Neural cell (in vitro differentiated cells): ENCODE measurements at regions not wholly inside any gene's neighbourhood (a gene's known extent, or its start where the extent isn't known, plus 50 kb on each side); places are given as distances from the start of the nearest gene placed in this dataset.

ENCODE experiments used
- H2AFZ ChIP-seq: fragments of 200-600, 300-800 bp; sonication (generic), shearing (Covaris generic); 2 replicates; pipeline ENCODE4 v1.6.0; 2014; ENCODE audit warnings: low read depth, mild to moderate bottlenecking, antibody characterized with exemption, low read length, moderate library complexity
- H3F3A ChIP-seq: fragments of 200-600 bp; shearing (Covaris generic); 2 replicates; pipeline ENCODE4 v1.6.1; 2016; ENCODE audit warnings: mild to moderate bottlenecking, moderate library complexity, mixed read lengths, antibody characterized with exemption, low read length; ENCODE audit not compliant: insufficient read depth, poor library complexity, severe bottlenecking
- H3K27ac ChIP-seq: fragments of 200-600, 300-800 bp; sonication (generic), shearing (Covaris generic); 2 replicates; pipeline ENCODE4 v1.5.1; 2014; ENCODE audit warnings: mild to moderate bottlenecking, low read length, moderate library complexity
- H3K27me3 ChIP-seq: fragments of 300-800, 200-600 bp; sonication (generic), shearing (Covaris generic); 2 replicates; pipeline ENCODE4 v1.6.0; 2014; ENCODE audit warnings: mild to moderate bottlenecking, low read depth, low read length, moderate library complexity; ENCODE audit not compliant: insufficient read depth
- H3K36me3 ChIP-seq: fragments of 300-800, 200-600 bp; sonication (generic), shearing (Covaris generic); 2 replicates; pipeline ENCODE4 v1.5.1; 2014; ENCODE audit warnings: mild to moderate bottlenecking, antibody characterized with exemption, low read length, moderate library complexity; ENCODE audit not compliant: insufficient read depth
- H3K4me2 ChIP-seq: fragments of 300-800, 200-600 bp; sonication (generic), shearing (Covaris generic); 2 replicates; pipeline ENCODE4 v1.6.0; 2014; ENCODE audit warnings: mild to moderate bottlenecking, low read length
- H3K4me3 ChIP-seq: fragments of 300-800, 200-600 bp; sonication (generic), shearing (Covaris generic); 2 replicates; pipeline ENCODE4 v1.5.1; 2014; ENCODE audit warnings: mild to moderate bottlenecking, low read length, moderate library complexity
- H3K79me2 ChIP-seq: fragments of 200-600 bp; shearing (Covaris generic); replicated peaks from 2 replicates; pipeline ENCODE4 v1.6.0; 2014; ENCODE audit warnings: mild to moderate bottlenecking, low read length, moderate library complexity; ENCODE audit not compliant: insufficient read depth
- H3K9ac ChIP-seq: fragments of 300-800, 200-600 bp; sonication (generic), shearing (Covaris generic); 2 replicates; pipeline ENCODE4 v1.6.1; 2016; ENCODE audit warnings: mild to moderate bottlenecking, low read length, mixed read lengths
- H3K9me2 ChIP-seq: fragments of 200-600 bp; shearing (Covaris generic); 2 replicates; pipeline ENCODE4 v1.6.1; 2016; ENCODE audit warnings: mild to moderate bottlenecking, low read length, mixed read lengths; ENCODE audit not compliant: insufficient read depth
- H3K9me3 ChIP-seq: fragments of 200-600, 300-800 bp; sonication (generic), shearing (Covaris generic); 2 replicates; pipeline ENCODE4 v1.6.1; 2016; ENCODE audit warnings: mild to moderate bottlenecking, mixed run types, low read length, moderate library complexity, mixed read lengths
- H4K20me1 ChIP-seq: fragments of 200-600 bp; shearing (Covaris generic); 2 replicates; pipeline ENCODE4 v1.6.1; 2016; ENCODE audit warnings: mild to moderate bottlenecking, mixed run types; ENCODE audit not compliant: insufficient read depth
- CTCF ChIP-seq: fragments of 450-650 bp; IDR thresholded peaks from 2 replicates; pipeline ENCODE4 v1.5.1; 2014; ENCODE audit warnings: antibody characterized with exemption, mild to moderate bottlenecking, moderate library complexity; ENCODE audit not compliant: poor library complexity, severe bottlenecking
- EP300 ChIP-seq: fragments of 450-650 bp; conservative IDR thresholded peaks from 2 replicates; pipeline ENCODE4 v1.6.1; 2014; ENCODE audit warnings: antibody characterized with exemption, mild to moderate bottlenecking, moderate library complexity; ENCODE audit not compliant: poor library complexity, severe bottlenecking
- EZH2 ChIP-seq: fragments of 200-600, 300-800 bp; shearing (Covaris generic), sonication (generic); IDR thresholded peaks from 2 replicates; pipeline ENCODE4 v1.6.1; 2014; ENCODE audit warnings: antibody characterized with exemption, low read length, borderline replicate concordance, mild to moderate bottlenecking; ENCODE audit not compliant: insufficient read depth, poor library complexity, severe bottlenecking
- MXI1 ChIP-seq: fragments of 450-650 bp; conservative IDR thresholded peaks from 2 replicates; pipeline ENCODE4 v1.6.1; 2014; ENCODE audit warnings: antibody characterized with exemption, mild to moderate bottlenecking; ENCODE audit not compliant: poor library complexity, severe bottlenecking
- POLR2AphosphoS5 ChIP-seq: IDR thresholded peaks from 2 replicates; pipeline ENCODE4 v1.6.1; 2012
- RAD21 ChIP-seq: fragments of 450-650 bp; conservative IDR thresholded peaks from 2 replicates; pipeline ENCODE4 v1.6.1; 2014; ENCODE audit warnings: antibody characterized with exemption, mild to moderate bottlenecking, moderate library complexity
- REST ChIP-seq: IDR thresholded peaks from 2 replicates; pipeline ENCODE4 v1.6.1; 2012; ENCODE audit warnings: borderline replicate concordance
- SMC3 ChIP-seq: fragments of 450-650 bp; conservative IDR thresholded peaks from 2 replicates; pipeline ENCODE4 v1.6.1; 2014; ENCODE audit warnings: antibody characterized with exemption, mild to moderate bottlenecking, moderate library complexity; ENCODE audit not compliant: poor library complexity
- TAF1 ChIP-seq: IDR thresholded peaks from 2 replicates; pipeline ENCODE4 v1.6.1; 2012; ENCODE audit warnings: low read depth

GRCh38 chr9:21686738-21687137 lies 115.7 kb upstream of the MTAP start:
- Histone ChIP-seq H3F3A (no peaks in the 10 kb centered on the region), H3K9ac (no peak overlapping the region), H3K79me2 (no peaks in the 10 kb centered on the region), H3K4me3 (no peak overlapping the region), H2AFZ (no peak overlapping the region), H3K27me3 (no peaks in the 10 kb centered on the region), H3K36me3 (no peaks in the 10 kb centered on the region), H3K9me2 (no peaks in the 10 kb centered on the region), H4K20me1 (no peaks in the 10 kb centered on the region), H3K9me3 (no peaks in the 10 kb centered on the region), H3K4me2 (no peak overlapping the region), H3K27ac (no peak overlapping the region)
- TF ChIP-seq REST (no peak), CTCF (no peak), POLR2AphosphoS5 (no peak), RAD21 (no peak), EP300 (no peak), MXI1 (no peak), EZH2 (no peak), SMC3 (no peak), TAF1 (no peak)

- Histone ChIP-seq H3K36me3 (no peaks in the 10 kb centered on the region), H4K20me1 (no peaks in the 10 kb centered on the region), H3K27ac (no peak overlapping the region), H3K9me3 (no peaks in the 10 kb centered on the region), H3K4me2 (no peak overlapping the region), H3K9ac (no peak overlapping the region), H3K4me3 (no peak overlapping the region), H3K27me3 (no peaks in the 10 kb centered on the region), H3K9me2 (no peaks in the 10 kb centered on the region), H3K79me2 (no peaks in the 10 kb centered on the region), H2AFZ (no peak overlapping the region), H3F3A (no peaks in the 10 kb centered on the region)
- TF ChIP-seq TAF1, result no peak
- TF ChIP-seq CTCF, result no peak
- TF ChIP-seq MXI1, result no peak
- no peak for TF ChIP-seq RAD21
- TF ChIP-seq REST, result no peak
- TF ChIP-seq POLR2AphosphoS5, result no peak
- no peak for TF ChIP-seq EP300
- no peak for TF ChIP-seq SMC3
- no peak for TF ChIP-seq EZH2
Observed at GRCh38 chr9:21687351-21687750, 115.1 kb upstream of the MTAP start.
